Testis (tissue), 2 donors: ENCODE measurements at regions not wholly inside any gene's neighbourhood (a gene's known extent, or its start where the extent isn't known, plus 50 kb on each side); places are given as distances from the start of the nearest gene placed in this dataset.

Source experiments
- CTCF ChIP-seq, 3 experiments: fragments of 450-650 bp in 2 of 3; fragments of 200-600 bp in 1 of 3; sonication (generic) in 1 of 3; IDR thresholded peaks; one replicate each; pipeline ENCODE4 v1.5.1; 2016 to 2019; ENCODE audit warnings: antibody characterized with exemption in 3 of 3, mild to moderate bottlenecking in 2 of 3, moderate library complexity in 1 of 3
- POLR2A ChIP-seq: fragments of 450-650 bp; IDR thresholded peaks from one replicate; pipeline ENCODE4 v1.6.1; 2017; ENCODE audit warnings: antibody characterized with exemption, mild to moderate bottlenecking, moderate library complexity

GRCh38 chr3:124381575-124382333, 348.5 kb upstream of the UMPS start:
- no peak for TF ChIP-seq CTCF (IDR thresholded peaks at IDR 0.05)
- no peak for TF ChIP-seq POLR2A
